ENCODE measurements at regions not wholly inside any gene's neighbourhood (a gene's known extent, or its start where the extent isn't known, plus 50 kb on each side); places are given as distances from the start of the nearest gene placed in this dataset.
"Not testable (repeated sequence)": the region's sequence is repeated elsewhere in the genome, so short reads cannot be mapped to it uniquely, and the experiment has no call there.

GRCh38 chr5:62886603-62887315 is 308.1 kb downstream of the LRRC70 start:
- no peak for DNase-seq (ENCODE audit: low spot score)

DNA sequence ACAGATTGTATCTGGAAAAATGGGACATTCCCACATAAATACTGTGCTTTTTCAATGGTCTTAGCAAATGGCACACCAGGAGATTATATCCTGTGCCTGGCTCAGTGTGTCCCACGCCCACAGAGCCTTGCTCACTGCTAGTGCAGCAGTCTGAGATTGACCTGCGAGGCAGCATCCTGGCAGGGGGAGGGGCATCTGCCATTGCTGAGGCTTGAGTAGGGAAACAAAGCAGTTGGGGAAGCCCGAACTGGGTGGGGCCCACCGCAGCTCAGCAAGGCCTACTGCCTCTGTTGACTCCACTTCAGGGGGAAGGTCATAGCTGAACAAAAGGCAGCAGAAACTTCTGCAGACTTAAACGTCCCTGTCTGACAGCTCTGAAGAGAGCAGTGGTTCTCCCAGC is 258.7 kb downstream of the LRRC70 start:
- not testable (repeated sequence) for DNase-seq (ENCODE audit: low spot score)

- DNase-seq (ENCODE audit: low spot score), result no peak
These were observed 251.0 kb downstream of the LRRC70 start for GRCh38 chr5:62829604-62829986.

DNA sequence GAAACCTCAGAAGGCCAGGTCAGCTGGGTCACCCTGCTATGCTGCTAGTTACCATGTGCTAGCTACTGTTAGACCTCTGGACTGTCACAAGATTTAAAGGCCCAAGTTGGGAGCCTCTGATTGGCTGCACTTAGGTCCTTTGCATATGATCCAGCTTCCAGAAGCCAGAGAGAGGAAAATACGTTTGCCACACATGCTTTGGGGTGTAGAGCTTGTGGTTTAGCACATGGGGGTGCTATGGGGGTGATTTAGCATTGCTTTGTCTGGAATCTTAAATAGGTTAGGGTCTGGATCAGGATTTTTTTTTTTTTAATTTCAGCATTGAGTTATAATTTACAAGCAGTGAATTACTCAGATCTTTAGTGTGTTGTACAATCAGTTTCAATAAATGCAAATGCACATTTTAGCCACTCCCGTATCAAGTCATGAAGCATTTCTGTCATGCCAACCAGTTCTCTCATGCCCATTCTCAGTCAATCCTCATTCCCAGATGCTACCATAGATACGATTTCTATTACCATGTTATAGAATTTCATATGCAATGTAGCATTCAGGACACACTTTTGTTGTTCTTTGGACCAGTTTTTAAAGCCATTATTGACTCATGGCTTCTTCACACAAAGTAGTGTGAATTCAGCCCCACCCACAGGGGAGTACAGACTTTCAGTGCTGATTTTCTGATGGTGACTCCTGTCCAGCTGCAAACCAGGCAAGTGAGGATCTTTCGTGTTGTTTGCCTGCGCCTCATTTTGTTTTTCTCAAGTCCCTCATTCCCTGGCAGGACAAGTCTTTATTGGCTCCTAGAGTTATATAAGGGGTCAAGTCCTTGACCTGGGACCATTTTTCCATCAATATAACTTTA is 250.4 kb downstream of the LRRC70 start:
- DNase-seq (ENCODE audit: low spot score), result no peak

DNA sequence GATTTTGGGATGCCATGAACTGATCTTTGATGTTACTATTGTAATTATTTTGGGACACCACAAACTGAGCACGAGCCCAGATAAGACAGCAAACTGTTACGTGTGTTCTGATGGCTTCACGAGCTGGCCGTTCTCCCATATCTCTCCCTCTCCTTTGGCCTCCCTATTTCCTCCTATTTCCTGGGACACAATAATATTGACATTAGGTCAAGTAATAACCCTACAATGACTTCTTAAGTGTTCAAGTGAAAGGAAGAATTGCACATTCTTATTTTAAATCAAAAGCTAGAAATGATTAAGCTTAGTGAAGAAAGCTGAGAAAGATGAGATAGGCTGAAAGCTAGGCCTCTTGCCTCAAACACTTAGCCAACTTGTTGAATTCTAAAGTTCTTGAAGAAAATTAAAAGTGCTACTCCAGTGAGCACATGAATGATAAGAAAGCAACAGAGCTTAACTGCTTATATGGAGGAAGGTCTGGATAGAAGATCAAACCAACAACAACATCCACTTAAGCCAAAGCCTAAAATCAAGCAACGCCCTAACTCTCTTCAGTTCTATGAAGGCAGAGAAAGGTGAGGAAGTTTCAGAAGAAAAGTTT is 247.1 kb downstream of the LRRC70 start:
- no peak for DNase-seq (ENCODE audit: low spot score)

DNA sequence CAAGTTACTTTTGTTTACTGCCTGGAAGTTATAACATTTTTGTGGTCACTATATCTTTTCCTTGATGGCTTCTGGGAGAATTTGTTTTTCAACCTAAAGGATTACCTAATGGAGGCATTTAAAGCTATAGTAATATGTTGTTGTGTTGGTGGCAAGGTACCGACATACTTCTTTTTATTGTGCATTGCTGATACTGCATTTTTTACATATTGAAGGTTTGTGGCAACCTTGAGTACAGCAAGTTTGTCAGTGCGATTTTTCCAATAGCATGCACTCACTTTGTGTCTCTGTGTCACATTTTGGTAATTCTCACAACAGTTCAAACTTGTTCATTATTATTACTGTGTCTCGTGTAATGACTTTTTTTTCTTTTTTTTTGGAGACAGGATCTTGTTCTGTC is 246.3 kb downstream of the LRRC70 start:
- no peak for DNase-seq (ENCODE audit: low spot score)

DNA sequence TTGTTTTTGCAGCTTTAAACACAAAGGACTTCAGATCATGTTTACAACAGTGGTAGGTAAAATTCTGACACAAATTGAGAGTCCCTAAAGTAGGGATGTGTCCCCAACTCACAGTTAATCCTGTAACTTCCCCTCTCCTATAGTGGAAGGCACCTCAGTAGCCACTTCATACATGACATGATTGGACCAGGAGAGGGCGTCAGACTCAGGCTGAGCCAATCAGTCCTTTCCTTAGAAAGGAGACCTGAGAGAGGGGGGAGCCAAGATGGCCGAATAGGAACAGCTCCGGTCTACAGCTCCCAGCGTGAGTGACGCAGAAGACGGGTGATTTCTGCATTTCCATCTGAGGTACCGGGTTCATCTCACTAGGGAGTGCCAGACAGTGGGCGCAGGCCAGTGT is 238.4 kb downstream of the LRRC70 start:
- DNase-seq (ENCODE audit: low spot score), result peak; percentile 15

GRCh38 chr5:62814991-62815390 is 236.4 kb downstream of the LRRC70 start:
- no peak for DNase-seq (ENCODE audit: low spot score)

GRCh38 chr5:62812621-62813255 is 234.1 kb downstream of the LRRC70 start:
- no peak for DNase-seq (ENCODE audit: low spot score)

DNA sequence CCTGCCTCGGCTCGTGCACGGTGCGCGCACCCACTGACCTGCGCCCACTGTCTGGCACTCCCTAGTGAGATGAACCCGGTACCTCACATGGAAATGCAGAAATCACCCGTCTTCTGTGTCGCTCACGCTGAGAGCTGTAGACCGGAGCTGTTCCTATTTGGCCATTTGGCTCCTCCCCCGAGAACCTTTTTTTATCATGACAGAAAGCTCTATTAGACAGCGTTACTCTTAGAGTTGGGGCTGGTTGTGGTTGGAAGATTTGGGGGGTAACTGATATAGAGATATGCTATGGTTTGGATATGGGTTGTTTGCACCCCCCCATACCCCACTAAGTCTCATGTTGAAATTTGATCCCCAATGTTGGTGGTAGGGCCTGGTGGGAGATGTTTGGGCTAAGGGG is 226.2 kb downstream of the LRRC70 start:
- DNase-seq (ENCODE audit: low spot score), result not testable (repeated sequence)

- no peak for DNase-seq (ENCODE audit: low spot score)
These were observed 217.3 kb downstream of the LRRC70 start for GRCh38 chr5:62795926-62796325.

GRCh38 chr5:62794456-62794855 is 215.8 kb downstream of the LRRC70 start:
- DNase-seq (ENCODE audit: low spot score), result no peak

DNA sequence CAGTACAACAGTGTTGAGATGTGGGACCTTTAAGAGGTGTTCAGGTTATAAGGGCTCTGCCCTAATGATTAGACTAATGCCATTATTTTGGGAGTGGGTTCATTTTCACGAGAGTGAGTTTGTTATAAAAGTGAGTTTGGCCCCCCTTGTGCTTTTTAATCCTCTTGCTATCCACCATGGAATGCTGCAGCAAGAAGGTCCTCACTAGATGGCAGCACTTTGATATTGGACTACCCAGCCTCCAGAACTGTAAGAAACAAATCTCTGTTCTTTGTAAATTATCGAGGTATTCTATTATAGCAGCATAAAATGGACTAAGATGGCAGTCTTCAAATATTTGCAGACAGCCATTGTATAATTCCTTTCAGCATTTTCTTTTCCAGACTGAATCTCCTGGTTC is 212.4 kb downstream of the LRRC70 start:
- DNase-seq (ENCODE audit: low spot score), result no peak

DNA sequence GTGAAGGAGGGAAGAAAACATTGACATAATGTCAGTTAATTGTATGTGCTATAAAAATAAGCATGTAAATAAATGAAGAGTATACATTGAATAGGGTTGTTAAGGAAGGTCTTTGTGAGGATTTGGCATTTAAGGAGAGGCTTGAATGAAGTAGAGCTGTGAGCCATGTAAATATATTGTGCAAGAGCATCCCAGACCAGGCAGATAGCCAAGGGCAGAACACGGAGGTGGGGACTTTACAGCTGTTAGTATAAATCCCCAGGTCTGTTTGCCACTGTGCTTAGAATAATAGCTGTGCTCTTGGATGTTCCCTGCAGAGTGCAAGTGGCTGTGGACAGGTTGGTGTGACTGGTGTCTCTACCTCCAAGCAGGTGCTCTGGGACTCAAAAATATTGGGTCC is 211.7 kb downstream of the LRRC70 start:
- no peak for DNase-seq (ENCODE audit: low spot score)

DNA sequence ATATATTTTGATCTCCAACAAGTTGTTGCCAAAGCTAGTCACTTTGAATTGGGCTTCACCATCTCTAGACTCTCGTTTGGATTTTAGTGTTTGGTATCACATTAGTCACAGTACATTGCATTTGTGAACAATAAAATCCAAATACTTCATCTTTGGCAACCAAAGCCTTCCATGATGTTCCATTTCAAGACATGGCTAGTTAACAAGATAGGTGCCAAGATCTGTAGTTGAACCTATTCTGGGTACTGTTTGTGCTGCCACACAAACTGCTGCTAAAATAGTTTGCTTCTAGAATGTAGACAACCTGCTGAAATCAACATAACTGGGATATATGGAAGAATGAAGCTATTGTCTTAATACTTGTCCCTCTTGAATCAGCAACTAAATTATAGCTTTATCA is 207.5 kb downstream of the LRRC70 start:
- no peak for DNase-seq (ENCODE audit: low spot score)

GRCh38 chr5:62785588-62785987 is 207.0 kb downstream of the LRRC70 start:
- DNase-seq (ENCODE audit: low spot score), result no peak

DNA sequence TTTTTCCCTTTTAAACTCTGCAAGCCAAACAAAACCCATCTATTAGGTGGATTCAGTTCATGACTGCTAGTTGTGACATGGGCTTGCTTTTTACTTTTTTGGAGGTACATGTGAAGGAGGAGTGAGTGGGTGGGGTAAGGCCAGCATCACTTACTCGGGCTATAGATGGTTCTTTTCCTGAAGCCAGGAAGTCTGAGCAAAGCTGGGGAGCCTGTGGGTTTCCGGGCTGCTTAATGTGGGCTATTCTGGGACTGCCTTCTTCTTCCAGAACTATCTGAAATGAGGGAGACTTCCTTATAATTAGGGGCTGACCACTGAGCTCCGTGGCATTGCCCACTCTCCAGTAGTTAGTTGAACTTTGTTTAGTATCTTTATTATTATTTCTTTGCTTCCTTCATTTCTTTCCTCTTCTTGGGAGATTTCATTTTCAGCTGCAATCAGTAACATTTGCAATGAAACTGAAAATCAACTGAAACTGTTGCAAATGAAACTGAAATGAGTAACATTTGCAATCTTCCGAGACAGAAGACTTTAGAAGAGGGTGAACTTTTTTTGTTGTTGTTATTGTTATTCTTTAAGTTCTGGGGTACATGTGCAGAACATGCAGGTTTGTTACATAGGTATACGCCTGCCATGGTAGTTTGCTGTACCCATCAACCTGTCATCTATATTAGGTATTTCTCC is 204.9 kb downstream of the LRRC70 start:
- DNase-seq (ENCODE audit: low spot score), result no peak

- no peak for DNase-seq (ENCODE audit: low spot score)
These were observed 202.3 kb downstream of the LRRC70 start for GRCh38 chr5:62780888-62781287.

DNA sequence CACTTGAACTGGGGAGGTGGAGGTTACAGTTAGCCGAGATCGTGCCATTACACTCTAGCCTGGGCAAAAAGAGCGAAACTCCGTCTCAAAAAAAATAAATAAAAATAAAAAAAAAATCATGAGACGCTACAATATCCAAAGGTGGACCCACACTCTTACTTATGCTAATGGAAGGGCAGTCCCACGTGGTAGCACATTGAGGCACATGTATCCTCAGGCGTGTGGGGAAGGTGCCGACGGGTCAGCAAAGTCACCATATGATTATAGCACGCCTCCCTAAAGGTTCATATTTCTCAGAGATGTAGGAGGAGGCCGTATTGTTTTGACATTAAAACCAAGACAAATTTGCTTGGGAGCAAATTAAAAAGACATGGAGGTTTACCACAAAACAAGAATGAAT is 201.6 kb downstream of the LRRC70 start:
- DNase-seq (ENCODE audit: low spot score), result no peak

GRCh38 chr5:62779010-62779422 is 200.4 kb downstream of the LRRC70 start:
- peak; percentile 35 for DNase-seq (ENCODE audit: low spot score)

GRCh38 chr5:62778316-62779009 is 199.8 kb downstream of the LRRC70 start:
- DNase-seq (ENCODE audit: low spot score), result no peak
